Stimulated activated CD4-positive, alpha-beta T cell treated with anti-CD3 and anti-CD28 coated beads, TNF-alpha, amount 100 ng/mL, for 4 hours (primary cell): ENCODE measurements at regions not wholly inside any gene's neighbourhood (a gene's known extent, or its start where the extent isn't known, plus 50 kb on each side); places are given as distances from the start of the nearest gene placed in this dataset.

Experiments
- DNase-seq, 3 experiments: peaks; one replicate each; pipeline ENCODE4 v3.0.0-alpha.2; 2020; ENCODE audit warnings: low read depth in 3 of 3

GRCh38 chr20:40808936-40809335 is 119.9 kb upstream of the MAFB start:
- no peak for DNase-seq

GRCh38 chr20:40809361-40809760 is 120.3 kb upstream of the MAFB start:
- no peak for DNase-seq

- no peak for DNase-seq
Measured at GRCh38 chr20:40810332-40811000, 121.4 kb upstream of the MAFB start.

- no peak for DNase-seq
Measured at GRCh38 chr20:40811004-40811403, 122.0 kb upstream of the MAFB start.

- no peak for DNase-seq
Measured at GRCh38 chr20:40811660-40812414, 122.8 kb upstream of the MAFB start.

GRCh38 chr20:40812415-40812925 is 123.4 kb upstream of the MAFB start:
- no peak for DNase-seq

- DNase-seq, result no peak
Measured at GRCh38 chr20:40813029-40813431, 124.0 kb upstream of the MAFB start.

- no peak for DNase-seq
Measured at GRCh38 chr20:40813708-40814630, 124.9 kb upstream of the MAFB start.

- no peak for DNase-seq
Measured at GRCh38 chr20:40814631-40814960, 125.6 kb upstream of the MAFB start.

- DNase-seq, result no peak
Measured at GRCh38 chr20:40815156-40816038, 126.4 kb upstream of the MAFB start.

- DNase-seq, result no peak
Measured at GRCh38 chr20:40816039-40816352, 127.0 kb upstream of the MAFB start.

GRCh38 chr20:40821429-40821828 is 132.4 kb upstream of the MAFB start:
- no peak for DNase-seq

GRCh38 chr20:40826699-40827098 is 137.7 kb upstream of the MAFB start:
- no peak for DNase-seq

GRCh38 chr20:40835321-40835720 is 146.3 kb upstream of the MAFB start:
- no peak for DNase-seq

- DNase-seq, result no peak
Measured at GRCh38 chr20:40838509-40838908, 149.5 kb upstream of the MAFB start.

- DNase-seq, result no peak
Measured at GRCh38 chr20:40843251-40843650, 154.2 kb upstream of the MAFB start.

- no peak for DNase-seq
Measured at GRCh38 chr20:40844332-40844731, 155.3 kb upstream of the MAFB start.

GRCh38 chr20:40848096-40848495 is 159.1 kb upstream of the MAFB start:
- DNase-seq, result no peak

GRCh38 chr20:40848526-40848925 is 159.5 kb upstream of the MAFB start:
- no peak for DNase-seq

GRCh38 chr20:40849456-40849855 is 160.4 kb upstream of the MAFB start:
- DNase-seq, result no peak

GRCh38 chr20:40851051-40851450 is 162.0 kb upstream of the MAFB start:
- no peak for DNase-seq

- no peak for DNase-seq
Measured at GRCh38 chr20:40855269-40855668, 166.2 kb upstream of the MAFB start.
